HUDEP-2 (cell line): ENCODE measurements at regions not wholly inside any gene's neighbourhood (a gene's known extent, or its start where the extent isn't known, plus 50 kb on each side); places are given as distances from the start of the nearest gene placed in this dataset.
"Not testable (repeated sequence)": the region's sequence is repeated elsewhere in the genome, so short reads cannot be mapped to it uniquely, and the experiment has no call there.

ENCODE experiments used
- DNase-seq, 76 experiments: peaks; one replicate each; lab custom pipeline; 2025; ENCODE audit not compliant: unreplicated experiment in 76 of 76; lab: John Stamatoyannopoulos, UW

DNA sequence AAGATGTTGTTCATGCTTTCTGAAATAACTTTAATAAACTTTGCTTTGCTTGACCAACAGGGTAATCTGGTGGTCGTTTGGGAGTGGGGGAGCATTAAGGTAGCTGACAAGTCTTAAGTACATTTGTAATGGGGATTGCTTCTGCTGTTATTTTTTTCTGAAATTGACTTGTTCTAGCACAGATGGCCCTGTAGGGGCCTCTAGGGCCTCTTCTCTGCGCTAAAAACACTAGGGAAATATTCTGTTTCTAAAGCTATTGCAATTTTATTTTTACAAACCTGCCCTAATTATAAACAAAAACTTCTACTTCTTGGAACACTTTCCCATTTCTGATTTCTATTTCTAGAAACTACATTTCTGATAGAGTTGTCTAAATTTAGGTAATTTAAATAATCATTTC is 191.3 kb upstream of the KCNJ3 start:
- DNase-seq: no peak

DNA sequence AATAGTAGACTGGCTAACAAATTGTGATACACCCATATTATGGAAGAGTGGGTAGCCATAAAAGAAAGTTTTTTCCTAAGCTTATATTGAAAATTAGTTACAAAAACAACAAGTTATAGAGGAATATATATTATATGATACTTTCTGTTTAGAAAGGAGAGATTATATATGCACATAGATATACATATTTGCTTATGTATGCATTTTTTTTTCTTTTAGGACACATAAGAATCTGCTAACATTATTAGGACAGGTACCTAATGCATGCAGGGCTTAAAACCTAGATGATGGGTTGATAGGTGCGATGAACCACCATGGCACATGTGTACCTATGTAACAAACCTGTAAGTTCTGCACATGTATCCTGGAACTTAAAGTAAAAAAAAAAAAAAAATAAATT is 179.6 kb upstream of the KCNJ3 start:
- no peak for DNase-seq

DNA sequence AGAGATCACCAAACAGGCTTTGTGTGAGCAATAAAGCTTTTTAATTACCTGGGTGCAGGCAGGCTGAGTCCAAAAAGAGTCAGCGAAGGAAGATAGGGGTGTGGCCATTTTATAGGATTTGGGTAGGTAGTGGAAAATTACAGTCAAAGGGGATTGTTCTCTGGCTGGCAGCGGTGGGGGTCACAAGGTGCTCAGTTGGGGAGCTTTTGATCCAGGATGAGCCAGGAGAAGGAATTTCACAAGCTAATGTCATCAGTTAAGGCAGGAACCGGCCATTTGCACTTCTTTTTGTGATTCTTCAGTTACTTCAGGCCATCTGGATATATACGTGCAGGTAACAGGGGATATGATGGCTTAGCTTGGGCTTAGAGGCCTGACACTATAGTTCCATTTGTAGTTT is 177.5 kb upstream of the KCNJ3 start:
- not testable (repeated sequence) for DNase-seq

DNA sequence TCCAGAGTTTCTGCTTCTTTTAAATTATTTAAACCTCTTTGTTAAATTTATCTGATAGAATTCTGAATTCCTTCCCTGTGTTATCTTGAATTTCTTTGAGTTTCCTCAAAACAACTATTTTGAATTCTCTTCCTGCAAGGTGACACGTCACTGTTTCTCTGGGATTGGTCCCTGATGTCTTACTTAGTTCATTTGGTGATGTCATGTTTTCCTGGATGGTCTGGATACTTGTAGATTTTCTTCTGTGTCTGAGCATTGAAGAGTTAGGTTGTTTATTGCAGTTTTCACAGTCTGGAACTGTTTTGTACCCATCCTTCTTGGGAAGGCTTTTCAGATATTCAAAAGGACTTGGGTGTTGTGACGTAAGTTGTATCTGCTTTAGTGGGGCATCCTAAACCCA is 172.3 kb upstream of the KCNJ3 start:
- no peak for DNase-seq

DNA sequence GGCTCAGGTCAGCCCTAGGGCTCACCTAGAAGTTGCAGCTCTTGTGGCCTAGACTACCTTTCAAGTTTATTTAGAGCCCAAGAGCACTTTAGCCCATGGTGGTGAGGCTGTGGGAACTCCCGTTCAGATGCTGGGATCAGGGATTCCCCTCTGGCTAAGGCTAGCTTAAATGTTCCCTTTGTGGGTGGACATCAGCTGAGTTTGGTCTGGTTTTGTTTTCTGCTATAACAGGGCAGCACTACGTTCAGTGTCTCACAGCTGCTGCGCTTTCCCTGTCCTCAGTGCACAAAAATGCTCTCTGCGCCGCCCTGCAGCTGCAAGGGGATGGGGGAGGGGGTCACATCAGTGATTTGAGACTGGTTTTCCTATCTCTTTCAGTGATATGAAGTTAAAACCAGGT is 170.5 kb upstream of the KCNJ3 start:
- no peak for DNase-seq

DNA sequence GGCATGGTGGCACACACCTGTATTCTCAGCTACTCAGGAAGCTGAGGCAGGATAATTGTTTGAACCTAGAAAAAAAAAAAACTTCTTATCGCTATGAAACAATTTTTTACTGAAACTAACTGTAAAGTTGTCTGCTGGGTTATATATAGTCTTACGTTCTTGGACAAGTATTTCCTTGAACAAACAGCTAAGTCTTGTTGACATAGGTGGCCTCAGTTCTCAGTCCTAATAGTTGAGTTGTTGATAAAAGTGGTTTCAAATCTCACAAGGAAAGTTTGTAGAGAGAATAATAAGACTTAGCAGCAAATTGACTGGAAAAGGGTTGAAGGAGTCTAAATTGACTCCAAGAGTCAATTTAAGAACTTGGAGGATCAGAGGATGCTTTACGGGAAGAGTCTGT is 166.5 kb upstream of the KCNJ3 start:
- no peak for DNase-seq

DNA sequence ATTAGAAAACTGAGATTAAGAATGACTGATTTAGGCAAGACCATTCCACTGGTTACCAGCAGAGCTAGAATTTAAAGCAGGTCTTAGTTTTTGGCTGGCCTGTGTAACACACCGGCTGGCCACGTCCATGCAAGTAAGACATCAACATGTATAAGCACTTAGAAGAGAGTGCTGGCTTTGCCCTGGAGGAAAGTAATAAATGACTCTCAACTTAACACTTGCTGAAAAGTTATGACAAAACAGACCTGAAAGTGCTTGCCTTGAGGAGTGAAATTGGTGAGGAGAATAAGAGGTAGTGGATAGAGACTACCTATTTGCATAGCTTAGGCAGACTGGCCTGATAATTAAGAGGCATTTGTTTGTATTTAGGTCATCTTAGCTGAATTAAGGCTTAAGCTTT is 165.7 kb upstream of the KCNJ3 start:
- DNase-seq: no peak

DNA sequence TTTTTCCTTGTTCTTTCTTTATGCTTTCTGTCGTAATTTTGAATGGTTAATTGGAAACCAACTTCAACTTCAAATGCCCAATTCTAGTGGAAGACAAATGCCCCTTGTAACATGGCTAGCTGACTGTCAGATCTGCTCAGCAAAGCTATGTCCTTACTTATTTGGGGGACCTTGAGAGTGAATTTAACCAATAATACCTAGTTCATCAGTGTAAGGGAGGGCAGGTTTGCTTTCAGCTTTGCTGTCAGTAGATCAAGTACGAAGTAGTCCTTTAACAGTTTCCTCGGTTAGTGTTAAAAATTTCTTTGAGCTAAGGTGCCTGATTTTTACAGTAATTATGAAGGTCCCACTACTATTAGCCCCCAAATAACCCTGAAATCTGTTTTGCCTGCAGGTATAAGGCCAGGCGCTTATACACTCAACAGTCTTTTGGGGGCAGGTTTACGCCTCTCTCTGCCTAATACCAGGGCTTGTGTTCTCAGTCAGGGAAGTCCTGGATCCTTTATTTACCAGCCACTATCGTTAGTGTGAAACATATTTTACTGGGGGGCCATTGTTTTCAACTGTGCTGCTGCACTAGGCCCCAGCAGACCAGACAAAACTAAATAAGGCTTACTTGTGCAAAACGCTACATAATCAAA is 165.1 kb upstream of the KCNJ3 start:
- no peak for DNase-seq

DNA sequence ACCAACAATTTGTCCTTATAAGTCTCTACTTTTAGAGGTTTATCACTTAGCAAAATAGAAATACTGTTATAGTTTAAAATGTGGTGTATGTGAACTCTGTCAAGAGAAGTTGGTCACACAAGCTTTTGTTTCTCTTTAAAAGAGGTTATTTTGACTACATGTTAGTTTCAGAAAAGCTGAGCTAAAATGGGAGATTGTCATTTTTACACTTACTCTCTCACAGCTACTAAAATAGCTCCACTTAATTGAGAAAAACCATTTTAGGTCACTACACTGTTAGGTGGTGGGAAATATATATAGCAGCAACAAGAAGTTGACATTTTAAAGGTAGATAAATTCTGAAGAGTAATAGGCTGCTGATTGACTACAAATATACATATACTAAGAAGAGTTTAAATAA is 161.5 kb upstream of the KCNJ3 start:
- no peak for DNase-seq

DNA sequence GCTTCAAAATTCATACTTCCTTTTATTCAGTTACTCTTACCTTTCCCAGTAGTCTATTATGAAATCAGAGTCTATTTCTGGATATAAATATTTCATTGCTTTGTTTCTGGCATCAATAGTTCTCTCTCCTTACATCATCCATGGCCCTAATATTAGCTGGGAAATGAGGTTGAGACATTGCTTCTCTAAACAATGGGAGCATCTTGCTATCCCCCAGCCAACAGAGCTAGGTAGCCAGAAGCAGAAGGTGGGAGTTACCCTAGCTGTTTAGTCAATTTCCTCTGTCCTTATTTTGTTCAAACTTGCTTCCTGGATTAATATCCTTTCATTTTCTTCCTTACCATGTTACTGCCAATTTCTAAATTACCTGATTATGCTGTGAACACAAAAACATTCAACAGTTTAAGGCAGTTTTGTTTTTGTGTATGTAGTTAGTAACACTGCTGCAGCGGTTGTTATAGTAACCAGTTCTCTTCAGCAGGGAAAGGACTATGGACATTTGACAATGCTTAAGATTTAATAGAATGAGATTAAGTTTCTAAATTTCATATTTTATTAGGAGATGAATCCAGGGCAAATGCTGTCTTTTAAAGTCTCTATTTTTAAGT is 160.5 kb upstream of the KCNJ3 start:
- no peak for DNase-seq

DNA sequence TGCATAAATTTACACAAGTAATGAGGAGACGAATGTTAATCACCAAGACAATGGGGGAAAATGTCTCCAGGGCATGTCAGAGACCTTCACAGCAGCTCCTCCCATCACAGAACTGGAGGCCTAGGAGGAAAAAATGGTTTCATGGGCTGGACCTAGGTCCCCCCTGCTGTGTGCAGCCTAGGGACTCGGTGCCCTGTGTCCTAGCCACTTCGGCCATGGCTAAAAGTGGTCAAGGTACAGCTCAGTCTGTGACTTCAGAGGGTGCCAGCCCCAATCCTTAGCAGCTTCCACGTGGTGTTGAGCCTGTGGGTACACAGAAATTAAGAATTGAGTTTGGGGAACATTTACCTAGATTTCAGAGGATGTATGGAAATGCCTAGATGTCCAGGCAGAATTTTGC is 152.2 kb upstream of the KCNJ3 start:
- DNase-seq: no peak

DNA sequence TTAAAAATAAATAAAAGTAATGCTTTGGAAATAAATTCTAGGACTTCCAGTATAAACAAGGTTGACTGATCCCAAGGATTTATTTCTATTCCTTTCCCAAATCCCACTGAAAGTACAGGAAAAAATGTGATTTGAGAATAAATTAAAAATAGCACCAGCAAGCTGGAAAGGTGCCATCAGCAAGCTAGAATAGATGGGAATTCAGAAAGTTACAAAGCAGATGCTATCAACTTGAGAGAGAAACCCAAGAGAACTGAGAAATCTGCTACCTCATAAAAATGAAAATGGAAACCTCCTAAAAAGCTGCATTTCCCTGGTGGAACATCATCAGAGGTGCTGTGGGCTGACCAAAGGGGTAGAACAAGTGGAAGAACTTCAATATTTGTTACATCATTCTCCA is 148.6 kb upstream of the KCNJ3 start:
- no peak for DNase-seq

DNA sequence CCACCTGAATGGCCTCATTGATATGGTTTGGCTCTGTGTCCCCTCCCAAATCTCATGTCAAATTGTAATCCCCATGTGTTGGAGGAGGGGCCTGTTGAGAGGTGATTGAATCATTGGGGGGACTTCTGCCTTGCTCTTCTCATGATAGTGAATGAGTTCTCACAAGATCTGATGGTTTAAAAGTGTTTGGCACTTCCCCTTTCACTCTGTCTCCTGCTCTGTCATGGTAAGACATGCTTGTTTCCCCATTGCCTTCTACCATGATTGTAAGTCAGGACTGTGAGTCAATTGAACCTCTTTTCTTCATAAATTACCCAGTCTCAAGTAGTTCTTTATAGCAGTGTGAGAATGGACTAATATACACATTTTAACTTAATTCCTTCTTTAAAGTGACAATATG is 146.8 kb upstream of the KCNJ3 start:
- DNase-seq: no peak

DNA sequence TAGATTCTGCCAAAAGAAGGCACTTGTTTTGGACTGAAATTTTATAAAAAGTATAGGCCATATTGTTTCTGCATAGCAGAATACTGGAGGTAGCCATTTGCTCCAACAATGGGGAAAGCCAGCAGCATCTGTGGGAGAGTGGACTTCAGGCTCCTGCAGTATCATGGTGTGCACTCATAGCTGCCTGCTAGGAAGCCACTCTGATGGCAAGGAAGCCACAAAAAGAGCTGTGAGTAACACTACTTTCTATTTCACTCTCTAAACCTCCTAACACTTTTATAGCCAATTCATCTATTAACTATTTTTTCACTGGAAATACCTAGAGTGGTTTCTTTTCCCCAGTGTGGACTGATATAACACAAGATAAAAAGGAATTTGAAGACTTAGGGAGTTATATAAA is 144.4 kb upstream of the KCNJ3 start:
- no peak for DNase-seq

DNA sequence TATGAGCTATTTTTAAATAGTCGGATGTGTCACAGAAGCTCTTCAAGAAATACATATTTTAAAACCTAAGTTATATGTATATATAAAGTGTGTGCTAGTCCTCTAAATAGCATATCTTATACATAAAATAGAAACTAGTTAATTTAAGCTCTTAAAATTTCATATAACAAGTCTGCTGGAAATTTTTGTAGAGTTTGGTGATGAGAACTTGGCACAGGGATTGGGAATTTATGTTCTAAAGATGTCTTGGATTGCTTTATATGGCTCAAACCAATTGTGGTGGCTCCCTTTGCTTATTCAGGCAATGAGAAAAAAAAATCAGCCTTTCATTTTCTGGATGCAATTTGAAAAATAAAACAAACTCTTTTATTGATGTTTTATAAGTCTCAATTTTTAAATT is 142.8 kb upstream of the KCNJ3 start:
- DNase-seq: no peak

DNA sequence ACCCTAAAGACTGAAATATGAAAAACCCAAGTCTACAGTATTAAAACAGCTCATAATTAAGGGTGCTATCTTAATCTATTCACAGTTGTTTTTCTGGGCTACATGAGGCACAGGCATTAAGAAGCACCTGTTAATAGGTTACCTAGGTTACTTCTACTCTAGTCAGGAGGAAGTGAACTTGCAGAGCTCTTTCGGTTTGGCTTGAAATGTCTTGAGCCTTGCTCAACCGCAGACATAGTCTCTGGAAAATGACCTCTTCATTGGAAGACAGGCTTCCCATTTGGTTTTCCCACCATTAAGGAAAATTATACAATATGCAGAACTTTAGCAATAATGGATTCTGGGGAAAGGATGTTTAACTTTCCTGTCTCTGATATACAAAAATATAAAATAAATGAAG is 142.3 kb upstream of the KCNJ3 start:
- DNase-seq: no peak

DNA sequence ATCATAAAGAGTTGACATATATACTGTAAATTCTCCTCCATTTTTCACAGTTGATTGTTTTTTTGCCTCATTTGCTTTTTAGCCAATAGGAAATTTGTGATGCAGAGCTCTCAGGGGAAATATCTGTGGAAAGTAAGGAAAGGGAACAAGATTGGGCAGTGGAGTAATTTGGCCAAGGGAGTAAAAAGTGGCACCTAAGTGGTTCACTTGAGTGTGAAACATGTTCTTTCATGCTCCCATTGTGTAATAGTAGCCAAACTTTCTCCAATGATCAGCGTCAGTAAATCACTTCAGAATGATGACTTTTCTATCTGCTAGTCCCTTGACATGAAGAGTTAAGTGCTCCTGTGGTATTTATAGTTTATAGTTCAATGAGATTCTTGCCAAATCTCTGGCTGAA is 141.9 kb upstream of the KCNJ3 start:
- no peak for DNase-seq

DNA sequence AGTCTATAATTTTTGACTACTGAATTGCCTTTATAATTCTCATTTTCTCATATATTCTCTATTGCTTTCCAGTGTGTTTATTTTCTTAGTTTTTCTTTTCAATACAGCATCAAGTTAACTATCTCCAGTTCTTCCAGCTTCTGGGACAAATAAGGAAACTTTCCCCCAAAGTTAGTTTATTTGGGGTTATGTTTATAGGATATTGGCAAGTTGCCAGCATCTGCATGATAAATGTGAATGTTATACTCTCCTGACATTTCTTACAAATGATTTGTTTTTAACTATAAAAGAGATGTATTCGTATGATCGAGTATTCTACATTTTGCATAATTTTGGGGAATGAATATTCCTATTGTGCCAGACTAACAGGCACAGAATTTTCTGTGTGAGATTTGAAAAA is 140.6 kb upstream of the KCNJ3 start:
- DNase-seq: no peak

DNA sequence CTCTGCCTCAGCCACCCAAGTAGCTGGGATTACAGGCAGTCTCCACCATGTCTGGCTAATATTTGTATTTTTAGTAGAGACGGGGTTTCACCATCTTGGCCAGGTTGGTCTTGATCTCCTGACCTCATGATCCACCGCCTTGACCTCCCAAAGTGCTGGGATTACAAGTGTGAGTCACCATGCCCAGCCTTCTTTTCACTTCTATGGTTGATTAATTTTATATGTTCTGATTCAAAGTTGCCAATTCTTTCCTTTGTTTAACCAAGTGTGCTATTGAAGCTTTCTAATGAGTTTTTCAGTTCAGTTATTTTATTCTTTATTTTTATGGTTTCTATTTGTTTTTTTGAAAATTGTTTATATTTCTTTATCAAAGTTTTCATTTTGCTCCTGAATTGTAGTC is 133.1 kb upstream of the KCNJ3 start:
- DNase-seq: no peak

DNA sequence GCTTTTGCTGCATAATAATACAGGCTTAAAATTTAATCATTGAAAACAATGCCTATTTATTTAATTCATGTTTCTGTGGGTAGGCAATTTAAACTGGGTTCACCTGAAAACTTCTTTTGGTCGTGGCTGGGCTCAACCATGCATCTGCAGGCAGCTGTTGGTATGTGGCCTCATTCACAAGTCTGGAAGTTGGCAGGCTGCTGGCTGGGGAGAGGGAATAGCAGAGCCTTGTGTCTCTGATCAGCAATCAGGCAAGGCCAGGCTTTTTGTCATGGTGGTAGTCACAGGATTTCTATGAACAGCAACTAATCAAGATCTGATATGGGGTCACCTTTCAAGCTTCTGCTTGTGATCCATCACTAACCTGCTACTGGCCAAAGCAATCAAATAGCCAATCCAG is 130.1 kb upstream of the KCNJ3 start:
- no peak for DNase-seq

DNA sequence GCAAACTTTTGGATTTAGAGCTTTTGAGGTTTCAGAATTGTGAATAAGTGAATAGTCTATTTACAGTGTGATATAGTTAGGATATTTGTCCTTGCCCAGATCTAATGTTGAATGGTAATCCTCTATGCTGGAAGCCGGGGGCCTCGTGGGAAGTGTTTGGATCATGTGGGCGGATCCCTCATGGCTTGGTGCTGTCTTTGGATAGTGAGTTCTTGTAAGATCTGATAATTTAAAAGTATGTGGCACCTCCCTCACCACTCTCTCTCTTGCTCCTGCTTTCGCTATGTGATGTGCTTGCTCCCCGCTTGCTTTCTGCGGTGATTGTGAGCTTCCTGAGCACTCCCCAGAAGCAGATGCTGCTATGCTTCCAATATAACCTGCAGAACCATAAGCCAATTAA is 128.0 kb upstream of the KCNJ3 start:
- no peak for DNase-seq

DNA sequence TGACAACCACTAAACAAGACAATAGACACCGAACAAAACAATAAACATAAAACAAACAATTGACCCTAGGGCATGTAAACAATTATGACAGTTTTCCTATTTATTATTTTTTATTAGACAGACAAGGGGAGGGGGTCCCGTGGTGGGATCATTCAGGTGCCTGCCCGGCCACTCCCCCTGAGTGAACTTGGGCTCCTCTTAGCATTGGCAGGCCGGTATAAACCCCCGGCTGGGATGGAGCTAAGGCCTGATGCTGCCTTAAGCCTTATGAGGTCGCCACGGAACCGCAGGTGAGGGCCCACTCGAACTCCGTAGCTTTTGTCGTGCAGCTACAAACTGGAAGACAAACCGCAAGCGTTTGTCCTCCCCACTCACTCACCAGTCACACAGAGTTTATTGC is 121.8 kb upstream of the KCNJ3 start:
- DNase-seq: not testable (repeated sequence)

DNA sequence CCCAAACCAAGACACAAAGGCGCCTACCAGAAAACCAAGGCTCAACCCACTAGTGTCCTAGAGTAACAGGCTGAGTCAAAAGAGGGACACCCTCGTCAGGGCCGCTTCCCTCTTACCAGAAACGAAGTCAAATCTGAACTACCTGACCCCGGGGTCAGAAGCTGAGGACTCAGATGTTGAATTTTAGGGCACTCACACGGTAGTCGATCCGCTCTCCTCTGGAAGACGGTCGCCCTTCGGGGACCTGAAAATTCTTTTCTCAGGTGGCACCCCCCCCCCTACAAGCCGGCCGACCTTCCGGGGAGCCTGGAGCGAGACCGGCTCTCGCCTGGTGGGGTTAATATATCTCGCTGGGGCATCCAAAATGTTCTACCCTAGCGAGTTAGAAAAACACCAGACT is 121.1 kb upstream of the KCNJ3 start:
- no peak for DNase-seq
